GM18505 (cell line): ENCODE measurements at regions not wholly inside any gene's neighbourhood (a gene's known extent, or its start where the extent isn't known, plus 50 kb on each side); places are given as distances from the start of the nearest gene placed in this dataset.
"Not testable (repeated sequence)": the region's sequence is repeated elsewhere in the genome, so short reads cannot be mapped to it uniquely, and the experiment has no call there.

Source experiments
- ATAC-seq: cut with Tn5 transposase; IDR thresholded peaks from one replicate; pipeline ENCODE4 v1.9.1; 2021; ENCODE audit not compliant: unreplicated experiment
- POLR2A ChIP-seq: IDR thresholded peaks from 4 replicates; pipeline ENCODE4 v1.6.1; 2011; ENCODE audit warnings: borderline replicate concordance; ENCODE audit not compliant: insufficient read depth, insufficient read length; ENCODE audit errors: extremely low read depth

DNA sequence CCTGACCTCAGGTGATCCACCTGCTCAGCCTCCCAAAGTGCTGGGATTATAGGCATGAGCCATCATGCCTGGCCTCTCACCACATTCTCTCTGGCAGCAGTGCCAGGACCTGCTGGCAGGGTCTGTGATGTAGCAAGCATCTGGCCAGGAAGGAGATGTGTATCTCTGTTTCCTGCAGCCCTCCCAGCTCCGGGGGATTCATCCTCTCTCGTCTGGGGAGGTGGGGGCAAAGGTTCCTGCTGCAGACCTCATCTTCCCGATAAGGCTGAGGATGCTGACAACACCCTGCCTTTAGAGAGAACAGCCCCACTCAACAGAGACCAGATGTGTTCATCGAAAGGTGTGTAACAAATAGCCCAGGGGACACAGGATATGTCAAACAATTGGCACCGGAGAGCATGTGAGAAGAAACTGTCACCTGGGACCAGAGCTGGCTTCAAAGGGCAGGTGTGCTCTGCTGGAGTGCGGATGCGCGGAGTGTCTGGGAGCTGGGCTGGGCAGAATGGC is 54.8 kb upstream of the SEC14L1 start:
- TF ChIP-seq POLR2A = no peak
- ATAC-seq = no peak

DNA sequence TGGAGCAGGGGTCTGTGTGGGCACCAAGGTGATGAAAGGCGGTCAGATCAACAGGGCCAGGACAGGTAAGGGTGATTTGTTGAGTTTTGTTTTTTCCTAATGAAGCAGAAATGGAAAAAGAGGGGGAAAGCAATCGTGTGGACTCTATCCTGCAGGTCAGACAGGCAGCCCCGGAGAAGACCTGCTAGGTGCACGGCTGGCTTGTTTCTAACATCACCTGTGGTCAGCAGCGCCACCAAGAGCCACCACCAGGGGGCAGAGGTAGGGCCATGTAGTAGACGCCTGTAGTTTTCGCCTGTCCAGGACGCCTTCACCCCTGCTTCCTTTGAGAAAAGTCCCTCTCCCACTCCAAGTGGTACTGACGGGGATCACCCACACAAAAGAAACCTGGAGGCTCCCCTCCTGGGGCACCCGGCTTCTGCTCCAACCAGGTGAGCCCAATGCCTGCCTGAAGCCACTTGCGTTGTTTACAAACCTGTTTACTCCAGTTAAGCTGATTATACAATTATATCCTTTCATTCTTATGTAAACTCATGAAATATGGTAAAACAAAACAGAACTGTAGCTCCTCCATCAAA is 54.2 kb upstream of the SEC14L1 start:
- ATAC-seq = no peak
- no peak for TF ChIP-seq POLR2A

DNA sequence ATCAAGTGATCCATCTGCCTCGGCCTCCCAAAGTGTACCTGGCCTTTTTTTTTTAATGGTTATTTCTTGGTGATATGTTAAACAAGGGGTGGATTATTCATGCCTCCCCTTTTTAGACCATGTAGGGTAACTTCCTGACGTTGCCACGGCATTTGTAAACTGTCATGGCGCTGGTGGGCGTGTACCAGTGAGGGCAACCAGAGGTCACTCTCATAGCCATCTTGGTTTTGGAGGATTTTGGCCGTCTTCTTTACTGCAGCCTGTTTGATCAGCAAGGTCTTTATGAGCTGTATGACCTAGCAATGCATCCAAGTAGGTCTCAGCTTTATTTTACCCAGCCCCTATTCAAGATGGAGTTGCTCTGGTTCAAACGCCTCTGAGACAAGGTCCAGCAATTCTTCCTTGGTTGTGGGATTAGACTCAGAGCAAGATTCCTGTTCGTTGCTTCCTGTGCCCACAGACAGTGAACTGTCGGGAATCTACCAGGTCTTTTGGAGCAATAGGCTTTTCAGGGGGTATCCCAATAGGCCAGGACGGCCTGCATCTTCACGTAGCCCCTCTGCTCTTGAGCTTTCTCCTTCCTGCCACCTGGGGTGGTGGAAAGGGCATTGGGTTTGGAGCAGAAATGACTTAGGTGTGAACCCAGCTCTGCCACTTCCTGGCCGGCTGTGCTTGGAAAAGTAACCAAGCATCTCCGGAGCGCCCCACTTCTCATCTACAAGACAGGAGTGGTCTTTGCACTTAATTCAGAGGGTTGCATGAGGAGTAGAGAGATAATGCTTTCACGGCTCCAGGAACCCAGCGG is 52.9 kb upstream of the SEC14L1 start:
- no peak for TF ChIP-seq POLR2A
- no peak for ATAC-seq

DNA sequence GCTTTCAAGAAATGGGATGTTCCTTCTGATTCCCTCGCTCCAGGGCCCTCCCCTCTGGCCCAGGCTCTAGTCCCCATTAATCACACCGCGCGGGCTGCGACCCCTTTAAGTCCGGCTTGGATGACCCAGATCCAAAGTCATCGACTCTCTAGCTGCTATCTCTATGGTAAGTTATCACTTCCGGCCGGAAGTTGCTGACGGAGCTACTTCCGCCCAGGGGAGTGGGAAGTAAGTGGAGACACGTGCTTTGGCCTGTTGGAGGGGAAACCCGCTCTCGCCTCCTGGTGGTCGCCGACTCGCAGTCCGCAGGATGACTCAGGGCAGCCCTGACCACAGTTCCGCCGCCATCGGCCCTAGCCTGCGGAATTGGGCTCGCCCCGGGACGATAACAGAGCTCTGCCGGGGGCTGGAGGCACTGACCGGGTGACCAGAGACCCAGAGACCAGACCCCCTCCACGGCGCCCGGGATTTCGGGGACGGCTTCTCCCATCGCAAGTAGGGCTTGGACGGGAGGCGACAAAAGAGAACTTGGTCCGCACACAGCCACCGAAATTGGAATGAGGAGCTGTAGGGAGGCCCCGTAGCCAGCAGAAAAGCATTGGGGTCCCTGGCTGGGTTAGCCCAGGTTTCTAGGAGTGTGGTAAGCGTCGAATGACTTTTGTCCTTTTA is 52.2 kb upstream of the SEC14L1 start:
- ATAC-seq = peak; percentile 80
- TF ChIP-seq POLR2A = peak; percentile 83

DNA sequence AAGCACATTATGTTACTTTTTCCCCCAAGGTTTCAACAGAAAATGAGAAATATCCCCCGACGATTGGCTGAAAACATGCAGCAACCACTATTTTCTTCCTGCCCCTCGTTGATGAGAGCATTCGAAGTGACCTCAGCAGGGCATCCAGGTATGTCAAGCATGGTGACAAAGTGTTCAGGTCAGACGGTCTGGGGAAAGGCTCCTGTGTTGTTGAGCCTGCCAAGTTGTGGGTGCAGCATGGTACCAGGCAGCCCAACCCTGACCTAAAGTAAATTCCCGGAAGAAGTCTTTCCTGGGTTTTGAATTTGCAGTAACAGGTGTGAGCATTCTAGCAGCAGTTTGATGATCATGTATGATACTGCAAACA is 51.7 kb upstream of the SEC14L1 start:
- TF ChIP-seq POLR2A = no peak
- no peak for ATAC-seq

- not testable (repeated sequence) for ATAC-seq
These were observed 50.8 kb upstream of the SEC14L1 start for GRCh38 chr17:77089949-77090348.

GRCh38 chr17:77090476-77090875 is 50.3 kb upstream of the SEC14L1 start:
- no peak for ATAC-seq

More at GRCh38 chr17:77090476-77090875, 50.3 kb upstream of the SEC14L1 start:
- TF ChIP-seq POLR2A = no peak
